SK-N-MC (cell line): ENCODE measurements at regions not wholly inside any gene's neighbourhood (a gene's known extent, or its start where the extent isn't known, plus 50 kb on each side); places are given as distances from the start of the nearest gene placed in this dataset.

Source experiments
- DNase-seq: peaks from one replicate; pipeline ENCODE4 v3.0.0-alpha.2; 2011; ENCODE audit warnings: low read depth, low spot score
- H3K27ac ChIP-seq: fragments of 200-600 bp; sonication (generic); 2 replicates; pipeline ENCODE4 v1.5.1; 2016; ENCODE audit warnings: mixed run types
- H3K36me3 ChIP-seq: fragments of 200-600 bp; sonication (generic); 2 replicates; pipeline ENCODE4 v1.6.1; 2017; ENCODE audit warnings: antibody characterized with exemption, low read length, mixed read lengths; ENCODE audit not compliant: insufficient read depth
- H3K4me3 ChIP-seq: fragments of 200-600 bp; sonication (generic); 2 replicates; pipeline ENCODE4 v1.5.1; 2016
- H3K9ac ChIP-seq: fragments of 200-600 bp; sonication (generic); 2 replicates; pipeline ENCODE4 v1.8.0; 2017; ENCODE audit warnings: mixed run types, mixed read lengths; ENCODE audit not compliant: insufficient read length
- H3K9me3 ChIP-seq: fragments of 200-600 bp; sonication (generic); 2 replicates; pipeline ENCODE4 v1.6.1; 2017; ENCODE audit warnings: low read depth, mild to moderate bottlenecking, antibody characterized with exemption, low read length, moderate library complexity, mixed read lengths
- EZH2 ChIP-seq: fragments of 200-600 bp; sonication (generic); IDR thresholded peaks from one replicate; pipeline ENCODE4 v1.6.1; 2017; ENCODE audit warnings: antibody characterized with exemption
- FOXP2 ChIP-seq: optimal IDR thresholded peaks from 2 replicates; pipeline ENCODE3; 2011; ENCODE audit warnings: mild to moderate bottlenecking, moderate library complexity; ENCODE audit not compliant: insufficient read depth; ENCODE audit errors: extremely low read length, control extremely low read depth
- POLR2AphosphoS5 ChIP-seq: IDR thresholded peaks from 2 replicates; pipeline ENCODE4 v1.6.1; 2012; ENCODE audit warnings: mild to moderate bottlenecking, low read depth, low read length, borderline replicate concordance

DNA sequence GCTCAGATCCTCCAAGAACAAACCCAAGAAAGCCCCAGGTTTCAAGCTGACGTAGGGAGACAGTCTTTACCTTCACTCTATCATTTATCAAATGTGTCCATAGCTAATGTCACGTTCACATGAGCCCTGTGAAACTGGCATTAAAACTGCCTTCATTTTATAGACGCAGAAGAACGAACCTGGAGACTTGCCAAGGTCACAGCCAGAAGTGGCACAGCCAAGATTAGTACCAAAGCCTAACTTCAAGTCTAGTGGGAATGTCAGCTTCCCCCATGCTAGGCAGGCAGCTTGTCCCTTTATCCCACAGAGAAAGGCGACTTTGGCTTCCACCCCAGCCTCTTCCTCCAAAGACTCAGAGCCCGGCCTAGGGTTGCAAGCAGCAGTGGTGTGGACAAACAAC lies 517.2 kb downstream of the SHQ1 start:
- Histone ChIP-seq H3K4me3 (no peak overlapping the region), H3K27ac (no peak overlapping the region), H3K36me3 (no peaks in the 10 kb centered on the region), H3K9me3 (no peaks in the 10 kb centered on the region), H3K9ac (no peak overlapping the region)
- TF ChIP-seq FOXP2 = no peak
- no peak for TF ChIP-seq EZH2
- no peak for TF ChIP-seq POLR2AphosphoS5
- DNase-seq = no peak

DNA sequence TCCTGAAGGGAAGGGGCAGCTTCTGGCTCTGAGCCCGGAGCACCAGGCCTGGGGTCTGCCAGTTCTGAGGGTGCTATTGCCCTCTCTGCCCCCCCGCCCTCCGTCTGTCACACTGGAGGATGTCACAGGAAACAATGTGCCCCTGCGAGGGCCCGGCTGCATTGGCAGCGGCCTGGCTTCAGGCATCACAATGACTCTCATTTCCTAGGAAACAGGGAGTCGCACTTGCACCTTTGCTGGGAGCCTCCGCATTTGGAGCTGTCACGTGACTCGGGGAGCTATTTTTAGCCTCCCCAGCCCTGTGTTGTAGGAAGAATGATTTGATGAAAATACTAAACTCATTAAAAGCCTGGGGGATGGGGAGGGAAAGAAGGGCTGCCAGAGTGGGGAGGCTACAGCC lies 518.9 kb downstream of the SHQ1 start:
- no peak for DNase-seq
- Histone ChIP-seq H3K36me3 (no peaks in the 10 kb centered on the region), H3K27ac (no peak overlapping the region)

DNA sequence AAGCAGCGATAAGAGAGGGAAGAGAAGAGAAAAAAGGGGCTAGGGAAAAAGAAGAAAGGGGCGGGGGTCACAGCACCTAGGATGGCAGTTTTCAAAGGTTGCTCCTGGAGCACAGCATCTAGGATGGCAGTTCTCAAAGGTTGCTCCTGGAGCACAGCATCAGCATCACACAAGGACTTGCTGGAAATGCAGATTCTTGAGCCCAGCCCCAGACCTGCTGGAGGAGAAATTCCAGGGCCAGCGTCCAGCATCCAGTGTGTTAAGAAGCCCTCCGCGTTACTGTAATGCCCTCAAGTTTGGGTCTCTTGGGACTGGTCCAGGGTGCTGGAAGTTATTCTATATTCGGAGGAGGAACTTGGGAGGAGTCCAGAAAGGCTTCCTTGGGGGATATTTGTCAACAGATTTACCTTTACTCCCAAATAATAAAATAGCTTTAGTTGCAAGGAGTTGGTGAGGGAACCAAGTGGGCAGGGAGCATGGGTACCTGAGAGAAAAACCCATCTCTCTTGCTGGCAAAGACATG lies 519.4 kb downstream of the SHQ1 start:
- H3K36me3 ChIP-seq = no peaks in the 10 kb centered on the region
- H3K27ac ChIP-seq = no peak overlapping the region
- TF ChIP-seq POLR2AphosphoS5 = no peak
- TF ChIP-seq EZH2 = no peak
- TF ChIP-seq FOXP2 = no peak
- H3K4me3 ChIP-seq = no peak overlapping the region
- H3K9ac ChIP-seq = no peak overlapping the region
- DNase-seq = no peak
- no peaks in the 10 kb centered on the region for H3K9me3 ChIP-seq

More for the DNA sequence above, 518.9 kb downstream of the SHQ1 start:
- Histone ChIP-seq H3K9ac (no peak overlapping the region), H3K4me3 (no peak overlapping the region), H3K9me3 (no peaks in the 10 kb centered on the region)
- TF ChIP-seq POLR2AphosphoS5 (no peak), EZH2 (no peak), FOXP2 (no peak)

DNA sequence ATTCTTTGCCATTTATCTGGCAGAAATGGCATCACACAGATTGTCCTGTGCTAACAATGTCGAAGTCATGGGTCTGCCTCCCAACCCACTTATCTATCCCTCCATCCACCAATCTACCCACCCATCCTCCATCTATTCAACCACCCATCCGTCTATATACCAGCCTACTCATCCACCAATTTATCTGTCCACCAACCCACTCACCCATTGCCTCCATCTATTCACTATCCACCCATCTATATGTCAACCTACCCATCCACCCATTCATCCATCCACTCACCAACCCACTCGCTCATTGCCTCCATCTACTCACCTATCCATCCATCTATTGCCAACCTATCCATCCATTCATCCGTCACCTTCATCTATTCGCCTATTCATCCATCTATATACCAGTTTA lies 521.2 kb downstream of the SHQ1 start:
- no peak for TF ChIP-seq EZH2
- no peak for TF ChIP-seq POLR2AphosphoS5
- TF ChIP-seq FOXP2 = no peak
- no peaks in the 10 kb centered on the region for H3K9me3 ChIP-seq
- no peak overlapping the region for H3K27ac ChIP-seq
- H3K36me3 ChIP-seq = no peaks in the 10 kb centered on the region
- no peak overlapping the region for H3K4me3 ChIP-seq
- DNase-seq = no peak
- no peak overlapping the region for H3K9ac ChIP-seq

DNA sequence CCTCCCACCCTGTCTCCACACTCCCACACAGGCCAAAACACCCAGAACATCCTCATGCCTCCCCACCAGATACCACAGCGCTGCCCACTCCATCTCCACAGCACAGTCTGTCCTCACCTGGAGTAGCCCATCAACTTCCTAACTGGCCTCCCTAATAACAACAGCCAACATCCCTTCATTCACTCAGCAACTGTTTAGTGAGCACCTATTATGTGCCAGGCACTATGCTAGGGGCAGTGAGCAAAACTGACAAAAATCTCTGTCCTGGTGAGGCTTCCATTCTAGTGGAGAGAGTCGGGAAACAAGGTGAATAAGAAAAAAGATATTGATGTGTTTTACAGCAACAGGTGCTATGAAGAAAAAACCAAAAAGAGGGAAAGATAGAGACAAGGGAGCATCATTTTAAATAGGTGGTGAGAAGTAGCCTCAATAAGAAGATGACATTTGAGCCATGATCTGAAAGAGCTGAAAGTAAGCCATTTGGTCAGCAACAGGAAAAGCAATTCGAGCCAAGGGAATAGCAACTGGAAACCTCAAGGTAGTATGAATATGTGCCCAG lies 523.9 kb downstream of the SHQ1 start:
- H3K9me3 ChIP-seq = no peaks in the 10 kb centered on the region
- no peak for DNase-seq
- no peak overlapping the region for H3K9ac ChIP-seq
- no peak overlapping the region for H3K27ac ChIP-seq
- H3K36me3 ChIP-seq = no peaks in the 10 kb centered on the region
- no peak overlapping the region for H3K4me3 ChIP-seq
- no peak for TF ChIP-seq EZH2
- no peak for TF ChIP-seq POLR2AphosphoS5
- TF ChIP-seq FOXP2 = no peak

DNA sequence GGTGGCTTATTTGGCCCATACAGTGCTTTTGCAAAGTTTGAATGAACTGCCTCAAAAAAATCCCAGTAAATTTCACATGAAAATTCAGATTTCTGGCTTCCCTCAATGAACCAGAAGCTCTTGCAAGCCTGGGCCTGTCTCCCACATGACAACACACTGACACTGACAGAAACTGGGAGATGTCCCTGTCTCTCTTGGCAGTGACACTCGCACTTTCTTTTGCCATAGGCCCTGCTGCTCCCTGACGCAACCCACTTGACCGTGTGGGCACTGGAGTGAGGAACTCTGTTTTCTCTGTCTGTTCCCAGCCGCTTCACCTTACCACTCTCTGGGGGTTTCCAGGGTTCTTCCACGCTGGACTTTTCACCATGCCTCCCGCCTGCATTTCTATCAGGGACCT lies 524.5 kb downstream of the SHQ1 start:
- Histone ChIP-seq H3K9me3 (no peaks in the 10 kb centered on the region), H3K4me3 (no peak overlapping the region), H3K9ac (no peak overlapping the region), H3K36me3 (no peaks in the 10 kb centered on the region), H3K27ac (no peak overlapping the region)
- TF ChIP-seq EZH2 (no peak), POLR2AphosphoS5 (no peak), FOXP2 (no peak)
- no peak for DNase-seq

DNA sequence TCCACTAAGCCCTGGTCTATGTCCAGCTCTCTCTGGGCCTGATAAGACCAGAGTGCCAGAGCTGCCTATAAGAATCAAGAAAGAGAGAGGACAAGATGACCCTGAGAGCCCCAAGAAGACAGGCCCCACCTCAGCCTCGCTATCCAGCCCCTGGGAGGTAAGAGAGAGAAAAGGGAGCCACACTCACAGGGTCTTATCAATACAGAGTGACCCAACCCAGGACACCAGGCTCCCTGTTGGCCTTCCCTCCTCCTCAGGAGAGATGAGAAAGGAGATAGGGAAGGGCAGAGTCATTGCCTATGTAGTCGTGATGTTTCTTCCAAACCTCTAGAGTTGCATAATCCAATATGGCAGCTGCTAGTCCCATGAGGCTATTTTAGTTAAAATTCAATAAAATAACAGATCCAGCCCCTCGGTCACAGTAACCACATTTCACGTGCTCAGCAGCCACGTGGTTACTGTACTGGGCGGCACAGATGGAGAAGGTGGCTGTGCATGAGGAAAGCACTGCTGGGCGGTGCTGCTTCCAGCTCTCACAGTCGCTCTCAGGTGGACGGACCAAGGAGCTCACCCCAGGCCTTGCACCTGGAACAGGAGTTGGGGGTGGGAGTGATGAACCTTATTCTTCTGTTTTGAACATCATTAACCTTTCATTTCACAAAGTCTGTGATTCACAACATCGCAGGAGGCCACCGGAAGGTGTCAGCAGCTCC lies 525.8 kb downstream of the SHQ1 start:
- Histone ChIP-seq H3K36me3 (no peaks in the 10 kb centered on the region), H3K9ac (no peak overlapping the region), H3K4me3 (no peak overlapping the region), H3K27ac (no peak overlapping the region), H3K9me3 (no peaks in the 10 kb centered on the region)
- TF ChIP-seq FOXP2 (no peak), POLR2AphosphoS5 (no peak), EZH2 (no peak)
- DNase-seq = no peak

DNA sequence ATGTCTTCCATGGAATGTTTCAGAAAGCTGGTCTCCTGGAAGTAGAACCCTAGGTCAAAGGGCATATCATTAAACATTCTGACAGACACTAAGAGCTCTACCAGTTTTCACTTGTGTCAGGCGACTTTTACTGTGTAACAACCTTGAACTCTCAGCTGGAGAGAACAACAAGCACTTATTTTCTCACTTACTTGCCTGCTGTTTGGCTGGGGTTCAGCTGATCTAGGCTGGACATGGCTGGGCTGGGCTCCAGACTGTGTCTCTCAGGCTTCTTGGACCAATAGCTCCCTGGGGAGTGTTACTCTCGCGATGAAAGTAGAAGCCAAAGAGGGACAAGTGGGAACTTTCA lies 527.3 kb downstream of the SHQ1 start:
- no peak overlapping the region for H3K27ac ChIP-seq
- H3K9ac ChIP-seq = no peak overlapping the region
- no peaks in the 10 kb centered on the region for H3K36me3 ChIP-seq
- no peak for TF ChIP-seq EZH2
- TF ChIP-seq POLR2AphosphoS5 = no peak
- no peak for TF ChIP-seq FOXP2
- H3K9me3 ChIP-seq = no peaks in the 10 kb centered on the region
- no peak for DNase-seq
- H3K4me3 ChIP-seq = no peak overlapping the region

DNA sequence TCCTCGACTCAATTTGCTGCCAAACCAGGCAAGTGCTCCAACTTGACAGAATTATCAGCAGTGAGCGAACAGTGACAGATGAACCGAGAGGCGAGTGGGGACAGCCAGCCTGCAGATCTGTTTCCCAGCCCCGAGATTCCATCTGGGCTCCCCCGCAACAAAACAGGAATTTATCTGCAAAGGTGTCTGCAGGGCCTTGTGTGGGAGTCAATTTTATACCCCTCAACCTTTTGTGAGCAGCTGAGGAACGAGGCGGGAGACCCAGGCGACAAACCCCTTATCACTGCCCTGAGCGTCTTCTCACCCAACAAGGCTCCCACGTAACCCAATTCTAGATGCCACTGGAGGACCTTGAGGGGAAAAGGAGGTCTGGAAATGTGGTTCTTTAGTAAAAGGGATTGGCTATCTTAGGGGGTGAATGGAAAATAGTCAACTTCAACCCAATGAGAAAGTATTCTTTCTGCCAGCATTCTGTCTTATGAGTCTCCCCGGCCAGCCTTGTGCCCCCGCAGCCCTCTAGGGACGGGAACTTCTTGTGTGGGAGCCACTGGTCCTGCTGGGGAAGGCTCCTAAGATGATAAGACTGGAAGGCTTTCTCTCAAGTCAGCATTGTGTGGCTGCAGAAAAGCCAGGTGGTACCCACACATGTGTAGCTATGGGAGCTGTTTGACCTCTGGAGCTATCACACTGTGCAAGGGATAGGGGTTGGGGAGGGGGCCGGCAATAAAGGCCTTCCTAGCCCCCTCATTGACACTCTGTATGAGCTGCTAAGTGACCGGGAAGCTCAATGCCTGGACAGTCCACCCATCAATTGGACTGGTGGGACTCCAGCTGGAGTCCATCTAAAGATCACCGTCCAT lies 527.9 kb downstream of the SHQ1 start:
- Histone ChIP-seq H3K36me3 (no peaks in the 10 kb centered on the region), H3K9ac (no peak overlapping the region), H3K4me3 (no peak overlapping the region), H3K27ac (no peak overlapping the region), H3K9me3 (no peaks in the 10 kb centered on the region)
- DNase-seq = no peak
- no peak for TF ChIP-seq POLR2AphosphoS5
- TF ChIP-seq FOXP2 = no peak
- no peak for TF ChIP-seq EZH2
